ENCODE measurements at regions not wholly inside any gene's neighbourhood (a gene's known extent, or its start where the extent isn't known, plus 50 kb on each side); places are given as distances from the start of the nearest gene placed in this dataset.

- no peak for DNase-seq
Measured at GRCh38 chr16:85535352-85536072, 77.6 kb upstream of the GSE1 start.

- DNase-seq = no peak
Measured at GRCh38 chr16:85536073-85536410, 77.1 kb upstream of the GSE1 start.

GRCh38 chr16:85536411-85537330 lies 76.5 kb upstream of the GSE1 start:
- no peak for DNase-seq

- DNase-seq = no peak
Measured at GRCh38 chr16:85537331-85537788, 75.8 kb upstream of the GSE1 start.

GRCh38 chr16:85537795-85538401 lies 75.2 kb upstream of the GSE1 start:
- no peak for DNase-seq

- no peak for DNase-seq
Measured at GRCh38 chr16:85539084-85539483, 74.0 kb upstream of the GSE1 start.

GRCh38 chr16:85539629-85540291 lies 73.4 kb upstream of the GSE1 start:
- DNase-seq = no peak

- no peak for DNase-seq
Measured at GRCh38 chr16:85541181-85541580, 71.9 kb upstream of the GSE1 start.

GRCh38 chr16:85541619-85541979 lies 71.5 kb upstream of the GSE1 start:
- DNase-seq = no peak

- DNase-seq = no peak
Measured at GRCh38 chr16:85541980-85542900, 70.9 kb upstream of the GSE1 start.

- DNase-seq = no peak
Measured at GRCh38 chr16:85543536-85543935, 69.6 kb upstream of the GSE1 start.

- no peak for DNase-seq
Measured at GRCh38 chr16:85544016-85544415, 69.1 kb upstream of the GSE1 start.

- no peak for DNase-seq
Measured at GRCh38 chr16:85544668-85545067, 68.5 kb upstream of the GSE1 start.

- no peak for DNase-seq
Measured at GRCh38 chr16:85545227-85545818, 67.8 kb upstream of the GSE1 start.

GRCh38 chr16:85546585-85547447 lies 66.3 kb upstream of the GSE1 start:
- DNase-seq = no peak

- no peak for DNase-seq
Measured at GRCh38 chr16:85548375-85548774, 64.7 kb upstream of the GSE1 start.

GRCh38 chr16:85549766-85550421 lies 63.2 kb upstream of the GSE1 start:
- DNase-seq = no peak

GRCh38 chr16:85550422-85550864 lies 62.7 kb upstream of the GSE1 start:
- no peak for DNase-seq

- DNase-seq = no peak
Measured at GRCh38 chr16:85550953-85551924, 61.9 kb upstream of the GSE1 start.
